Fibroblast of villous mesenchyme (primary cell): ENCODE measurements at regions not wholly inside any gene's neighbourhood (a gene's known extent, or its start where the extent isn't known, plus 50 kb on each side); places are given as distances from the start of the nearest gene placed in this dataset.

Experiments used
- DNase-seq: peaks from one replicate; pipeline ENCODE4 v3.0.0-alpha.2; 2010; ENCODE audit warnings: low read depth
- H3K4me3 ChIP-seq: 2 replicates; pipeline ENCODE4 v1.5.1; 2011; ENCODE audit warnings: low read depth, mild to moderate bottlenecking, low read length
- CTCF ChIP-seq: IDR thresholded peaks from 2 replicates; pipeline ENCODE4 v1.5.1; 2012; ENCODE audit warnings: low read depth, mild to moderate bottlenecking, low read length; ENCODE audit not compliant: insufficient read depth

- H3K4me3 ChIP-seq, result no peak overlapping the region
- no peak for TF ChIP-seq CTCF
- DNase-seq, result no peak
Measured at GRCh38 chr13:70816853-70817252, 708.6 kb upstream of the KLHL1 start.

DNA sequence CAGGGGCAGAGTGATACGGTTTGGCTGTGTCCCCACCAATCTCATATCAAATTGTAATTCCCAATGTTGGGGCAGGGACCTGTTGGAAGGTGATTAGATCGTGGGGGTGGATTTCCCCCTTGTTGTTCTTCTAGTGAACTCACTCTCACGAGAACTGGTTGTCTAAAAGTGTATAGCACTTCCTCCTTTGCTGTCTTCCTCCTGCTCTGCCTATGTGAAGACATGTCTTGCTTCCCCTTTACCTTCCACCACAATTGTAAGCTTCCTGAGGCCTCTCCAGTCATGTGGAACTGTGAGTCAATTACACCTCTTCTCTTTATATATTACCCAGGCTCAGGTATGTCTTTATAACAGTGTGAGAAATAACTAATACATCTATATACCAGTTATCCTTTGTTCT, 706.4 kb upstream of the KLHL1 start:
- DNase-seq, result no peak
- no peak overlapping the region for H3K4me3 ChIP-seq
- no peak for TF ChIP-seq CTCF

GRCh38 chr13:70812481-70812880, 704.2 kb upstream of the KLHL1 start:
- no peak overlapping the region for H3K4me3 ChIP-seq
- TF ChIP-seq CTCF, result no peak
- no peak for DNase-seq

GRCh38 chr13:70809588-70809987, 701.3 kb upstream of the KLHL1 start:
- TF ChIP-seq CTCF, result no peak
- DNase-seq, result no peak
- no peak overlapping the region for H3K4me3 ChIP-seq

DNA sequence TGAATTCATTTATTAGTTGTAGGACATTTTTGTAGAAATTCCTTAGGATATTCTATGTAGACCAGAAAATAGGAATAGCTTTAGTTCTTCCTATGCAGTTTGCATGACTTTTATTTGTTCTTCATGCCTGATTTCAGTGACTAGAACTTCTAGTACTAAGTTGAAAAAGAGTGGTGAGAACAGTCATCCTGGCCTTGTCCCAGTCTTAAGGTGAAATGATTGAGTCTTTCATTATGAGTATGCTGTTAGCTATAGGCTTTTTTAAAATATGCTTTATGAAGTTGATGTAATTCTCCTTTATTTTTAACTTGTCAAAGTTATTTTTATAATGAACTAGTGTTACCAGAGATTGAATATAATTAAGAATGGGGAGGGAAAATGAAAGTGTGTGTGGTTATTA, 690.1 kb upstream of the KLHL1 start:
- DNase-seq, result no peak
- H3K4me3 ChIP-seq, result no peak overlapping the region
- TF ChIP-seq CTCF, result no peak

GRCh38 chr13:70795484-70795883, 687.2 kb upstream of the KLHL1 start:
- no peak overlapping the region for H3K4me3 ChIP-seq
- peak; percentile 1 for DNase-seq
- no peak for TF ChIP-seq CTCF

GRCh38 chr13:70792121-70792520, 683.9 kb upstream of the KLHL1 start:
- H3K4me3 ChIP-seq, result no peak overlapping the region
- no peak for TF ChIP-seq CTCF
- no peak for DNase-seq
